Osteoblast (primary cell): ENCODE measurements at regions not wholly inside any gene's neighbourhood (a gene's known extent, or its start where the extent isn't known, plus 50 kb on each side); places are given as distances from the start of the nearest gene placed in this dataset.

Experiments
- DNase-seq: peaks from one replicate; pipeline ENCODE4 v3.0.0; 2011; ENCODE audit warnings: low spot score, mixed read lengths; ENCODE audit not compliant: insufficient read length; ENCODE audit errors: missing footprints
- H2AFZ ChIP-seq: 2 replicates; pipeline ENCODE4 v1.6.0; 2011; ENCODE audit warnings: mild to moderate bottlenecking, low read length
- H3K27ac ChIP-seq: 2 replicates; pipeline ENCODE4 v1.5.1; 2011; ENCODE audit warnings: mild to moderate bottlenecking, low read depth, low read length, moderate library complexity
- H3K27me3 ChIP-seq: 2 replicates; pipeline ENCODE4 v1.6.0; 2012; ENCODE audit warnings: mild to moderate bottlenecking, control low read depth, inconsistent platforms, low read length, moderate library complexity; ENCODE audit not compliant: insufficient read depth
- H3K36me3 ChIP-seq: 2 replicates; pipeline ENCODE4 v1.5.1; 2011; ENCODE audit warnings: mild to moderate bottlenecking, low read length, control low read depth, moderate library complexity; ENCODE audit not compliant: insufficient read depth
- H3K4me1 ChIP-seq: 2 replicates; pipeline ENCODE4 v1.5.1; 2011; ENCODE audit warnings: mild to moderate bottlenecking, low read length, control low read depth, moderate library complexity; ENCODE audit not compliant: insufficient read depth
- H3K4me2 ChIP-seq: 2 replicates; pipeline ENCODE4 v1.6.0; 2011; ENCODE audit warnings: mild to moderate bottlenecking, low read length; ENCODE audit not compliant: insufficient read depth
- H3K4me3 ChIP-seq: fragments of 200-600 bp; sonication (generic); 3 replicates; pipeline ENCODE4 v1.5.1; 2012; ENCODE audit warnings: mild to moderate bottlenecking, low read length, inconsistent platforms; ENCODE audit not compliant: insufficient read depth
- H3K79me2 ChIP-seq: 2 replicates; pipeline ENCODE4 v1.6.0; 2012; ENCODE audit warnings: mild to moderate bottlenecking, low read length, control low read depth, inconsistent platforms; ENCODE audit not compliant: insufficient read depth
- H3K9me3 ChIP-seq: 2 replicates; pipeline ENCODE4 v1.5.1; 2011; ENCODE audit warnings: low read depth, low read length, control low read depth
- H4K20me1 ChIP-seq: 2 replicates; pipeline ENCODE4 v1.6.0; 2012; ENCODE audit warnings: mild to moderate bottlenecking, low read length, control low read depth; ENCODE audit not compliant: insufficient read depth
- TF ChIP-seq, protein P1 (sequence below): IDR thresholded peaks from 2 replicates; pipeline ENCODE4 v1.5.1; 2011; ENCODE audit warnings: mild to moderate bottlenecking, low read depth, low read length, moderate library complexity; ENCODE audit errors: extremely low read depth

DNA sequence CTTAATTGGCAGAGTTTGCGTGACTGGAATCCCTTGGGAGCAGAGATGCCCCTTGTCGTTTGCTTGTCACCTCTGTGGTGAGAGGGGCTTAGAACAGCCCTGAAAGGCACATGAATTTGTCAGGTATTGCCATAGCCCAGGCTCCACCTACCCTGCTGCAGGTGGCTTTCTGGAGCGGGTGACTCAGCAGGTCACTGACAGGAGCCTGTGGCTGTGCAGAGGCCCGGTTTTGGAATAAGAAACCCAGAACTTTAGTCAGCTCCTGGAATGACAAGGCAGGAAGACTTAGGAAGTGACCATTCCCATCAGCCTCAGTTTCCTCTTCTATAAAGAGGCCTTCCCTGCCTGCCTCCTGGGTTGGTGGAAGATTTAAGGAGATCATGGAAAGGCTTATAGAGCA lies 539.7 kb downstream of the INSC start:
- Histone ChIP-seq H4K20me1 (no peaks in the 10 kb centered on the region), H3K27me3 (peaks cover 18% of the 10 kb centered on the region), H2AFZ (no peak overlapping the region), H3K4me3 (no peak overlapping the region), H3K4me1 (peaks cover 12% of the 10 kb centered on the region), H3K27ac (no peak overlapping the region), H3K4me2 (no peak overlapping the region), H3K36me3 (no peaks in the 10 kb centered on the region), H3K9me3 (no peaks in the 10 kb centered on the region), H3K79me2 (no peaks in the 10 kb centered on the region)
- TF ChIP-seq, protein P1, sequence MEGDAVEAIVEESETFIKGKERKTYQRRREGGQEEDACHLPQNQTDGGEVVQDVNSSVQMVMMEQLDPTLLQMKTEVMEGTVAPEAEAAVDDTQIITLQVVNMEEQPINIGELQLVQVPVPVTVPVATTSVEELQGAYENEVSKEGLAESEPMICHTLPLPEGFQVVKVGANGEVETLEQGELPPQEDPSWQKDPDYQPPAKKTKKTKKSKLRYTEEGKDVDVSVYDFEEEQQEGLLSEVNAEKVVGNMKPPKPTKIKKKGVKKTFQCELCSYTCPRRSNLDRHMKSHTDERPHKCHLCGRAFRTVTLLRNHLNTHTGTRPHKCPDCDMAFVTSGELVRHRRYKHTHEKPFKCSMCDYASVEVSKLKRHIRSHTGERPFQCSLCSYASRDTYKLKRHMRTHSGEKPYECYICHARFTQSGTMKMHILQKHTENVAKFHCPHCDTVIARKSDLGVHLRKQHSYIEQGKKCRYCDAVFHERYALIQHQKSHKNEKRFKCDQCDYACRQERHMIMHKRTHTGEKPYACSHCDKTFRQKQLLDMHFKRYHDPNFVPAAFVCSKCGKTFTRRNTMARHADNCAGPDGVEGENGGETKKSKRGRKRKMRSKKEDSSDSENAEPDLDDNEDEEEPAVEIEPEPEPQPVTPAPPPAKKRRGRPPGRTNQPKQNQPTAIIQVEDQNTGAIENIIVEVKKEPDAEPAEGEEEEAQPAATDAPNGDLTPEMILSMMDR = no peak
- no peak for DNase-seq

DNA sequence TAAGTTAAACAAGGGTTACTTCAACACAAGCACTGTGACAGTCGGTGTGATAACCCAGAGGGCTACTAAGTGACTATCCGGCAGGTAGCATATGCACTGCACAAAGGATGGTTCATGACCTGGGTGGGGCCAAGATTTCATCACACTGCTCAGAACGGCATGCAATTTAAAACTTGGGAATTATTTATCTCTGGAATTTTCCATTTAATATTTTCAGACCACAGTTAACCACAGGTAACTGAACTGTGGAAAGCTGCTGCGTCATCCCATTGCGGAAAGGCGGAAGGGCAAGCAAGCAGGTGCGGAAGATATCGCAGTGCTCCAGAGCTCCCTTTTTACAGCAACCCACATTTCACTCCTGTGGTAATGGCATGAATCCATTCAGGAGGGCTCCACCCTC lies 540.8 kb downstream of the INSC start:
- Histone ChIP-seq H3K79me2 (no peaks in the 10 kb centered on the region), H3K4me3 (no peak overlapping the region), H3K9me3 (no peaks in the 10 kb centered on the region), H3K4me1 (peaks cover 4% of the 10 kb centered on the region), H3K36me3 (no peaks in the 10 kb centered on the region), H2AFZ (no peak overlapping the region), H3K27me3 (peaks cover 18% of the 10 kb centered on the region), H3K4me2 (no peak overlapping the region), H4K20me1 (no peaks in the 10 kb centered on the region), H3K27ac (no peak overlapping the region)
- no peak for DNase-seq
- TF ChIP-seq, protein P1 = no peak

DNA sequence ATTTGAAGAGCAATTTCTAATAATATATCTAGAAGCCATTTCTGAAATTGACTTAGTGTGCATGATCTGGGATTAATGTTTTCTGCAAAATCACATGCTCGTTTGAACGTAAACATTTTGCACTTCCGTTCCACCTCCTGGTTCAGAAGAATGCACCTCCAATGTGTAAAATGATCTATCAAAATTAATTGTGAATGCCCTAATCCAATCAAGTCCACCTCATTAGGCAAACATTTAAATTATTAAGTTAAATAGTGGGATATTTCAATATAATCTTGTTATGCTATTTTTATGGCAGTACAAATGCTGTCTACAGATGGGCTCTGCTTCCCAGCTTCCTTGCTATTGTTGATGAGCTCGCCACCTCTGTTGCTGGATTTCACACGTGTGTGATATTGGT lies 542.5 kb downstream of the INSC start:
- no peak overlapping the region for H2AFZ ChIP-seq
- no peaks in the 10 kb centered on the region for H3K36me3 ChIP-seq
- no peak for DNase-seq
- peaks cover 15% of the 10 kb centered on the region for H3K27me3 ChIP-seq
- H3K9me3 ChIP-seq = no peaks in the 10 kb centered on the region
- H3K4me1 ChIP-seq = no peaks in the 10 kb centered on the region
- H3K4me3 ChIP-seq = no peak overlapping the region
- no peak overlapping the region for H3K4me2 ChIP-seq
- no peak overlapping the region for H3K27ac ChIP-seq
- TF ChIP-seq, protein P1 = no peak
- H3K79me2 ChIP-seq = no peaks in the 10 kb centered on the region
- no peaks in the 10 kb centered on the region for H4K20me1 ChIP-seq

DNA sequence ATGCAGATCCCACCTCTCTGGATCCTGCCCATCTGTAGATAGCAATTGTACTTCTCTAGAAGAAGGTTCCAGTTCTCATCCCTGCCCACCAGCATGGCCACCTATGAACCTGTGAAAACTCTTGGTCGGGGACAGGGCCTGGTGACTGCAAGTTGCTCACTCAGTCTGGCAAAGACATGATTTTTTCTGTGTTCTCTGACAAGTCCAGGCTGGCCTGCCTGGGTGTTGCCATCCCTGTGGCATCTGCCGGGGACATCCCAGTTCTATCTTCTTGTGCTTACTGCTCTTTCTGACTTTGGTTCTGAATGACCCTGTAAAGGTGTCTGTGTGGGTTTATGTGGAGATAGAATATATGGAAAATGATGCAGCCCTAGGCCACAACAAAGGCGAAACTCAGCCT lies 545.8 kb downstream of the INSC start:
- Histone ChIP-seq H3K27ac (no peak overlapping the region), H3K27me3 (peaks cover 10% of the 10 kb centered on the region), H3K9me3 (no peaks in the 10 kb centered on the region), H3K4me1 (peaks cover 4% of the 10 kb centered on the region), H2AFZ (no peak overlapping the region), H4K20me1 (no peaks in the 10 kb centered on the region), H3K4me3 (no peak overlapping the region), H3K36me3 (no peaks in the 10 kb centered on the region), H3K4me2 (no peak overlapping the region), H3K79me2 (no peaks in the 10 kb centered on the region)
- DNase-seq = no peak
- TF ChIP-seq, protein P1 = no peak
